Stimulated activated CD8-positive, alpha-beta memory T cell treated with anti-CD3 and anti-CD28 coated beads, Interleukin-15, amount 100 ng/mL, for 1 hour (primary cell): ENCODE measurements at regions not wholly inside any gene's neighbourhood (a gene's known extent, or its start where the extent isn't known, plus 50 kb on each side); places are given as distances from the start of the nearest gene placed in this dataset.
"Not testable (repeated sequence)": the region's sequence is repeated elsewhere in the genome, so short reads cannot be mapped to it uniquely, and the experiment has no call there.

Experiments
- DNase-seq: peaks from one replicate; pipeline ENCODE4 v3.0.0-alpha.2; 2020; ENCODE audit warnings: low read depth

- no peak for DNase-seq
Measured at GRCh38 chr2:226327830-226328229, 471.8 kb downstream of the IRS1 start.

- DNase-seq, result no peak
Measured at GRCh38 chr2:226325526-226325925, 474.1 kb downstream of the IRS1 start.

- no peak for DNase-seq
Measured at GRCh38 chr2:226320076-226320948, 479.3 kb downstream of the IRS1 start.

GRCh38 chr2:226317970-226318369, 481.6 kb downstream of the IRS1 start:
- no peak for DNase-seq

GRCh38 chr2:226313060-226313459, 486.6 kb downstream of the IRS1 start:
- DNase-seq, result no peak

GRCh38 chr2:226312155-226312554, 487.5 kb downstream of the IRS1 start:
- DNase-seq, result no peak

GRCh38 chr2:226310146-226310545, 489.5 kb downstream of the IRS1 start:
- no peak for DNase-seq

GRCh38 chr2:226308986-226309385, 490.6 kb downstream of the IRS1 start:
- no peak for DNase-seq

- no peak for DNase-seq
Measured at GRCh38 chr2:226308323-226308680, 491.3 kb downstream of the IRS1 start.

GRCh38 chr2:226307487-226308322, 491.9 kb downstream of the IRS1 start:
- DNase-seq, result no peak

GRCh38 chr2:226306969-226307368, 492.7 kb downstream of the IRS1 start:
- no peak for DNase-seq

GRCh38 chr2:226304308-226304707, 495.3 kb downstream of the IRS1 start:
- DNase-seq, result no peak

GRCh38 chr2:226303707-226304106, 495.9 kb downstream of the IRS1 start:
- no peak for DNase-seq

- DNase-seq, result no peak
Measured at GRCh38 chr2:226300196-226300886, 499.3 kb downstream of the IRS1 start.

GRCh38 chr2:226299771-226300170, 499.8 kb downstream of the IRS1 start:
- DNase-seq, result no peak

GRCh38 chr2:226295681-226296080, 503.9 kb downstream of the IRS1 start:
- no peak for DNase-seq

- DNase-seq, result no peak
Measured at GRCh38 chr2:226295123-226295522, 504.5 kb downstream of the IRS1 start.

GRCh38 chr2:226291281-226291680, 508.3 kb downstream of the IRS1 start:
- not testable (repeated sequence) for DNase-seq

GRCh38 chr2:226286916-226287315, 512.7 kb downstream of the IRS1 start:
- no peak for DNase-seq

GRCh38 chr2:226283796-226284195, 515.8 kb downstream of the IRS1 start:
- no peak for DNase-seq

- no peak for DNase-seq
Measured at GRCh38 chr2:226282151-226282550, 517.5 kb downstream of the IRS1 start.

- DNase-seq, result not testable (repeated sequence)
Measured at GRCh38 chr2:226280136-226280535, 519.5 kb downstream of the IRS1 start.

- DNase-seq, result no peak
Measured at GRCh38 chr2:226275215-226275614, 524.4 kb downstream of the IRS1 start.
